Activated CD4-positive, alpha-beta T cell treated with anti-CD3 and anti-CD28 coated beads for 24 hours (primary cell): ENCODE measurements at regions not wholly inside any gene's neighbourhood (a gene's known extent, or its start where the extent isn't known, plus 50 kb on each side); places are given as distances from the start of the nearest gene placed in this dataset.
A peak's percentile ranks its signal among the peaks of the same experiment; 100 is the strongest.

Experiments
- DNase-seq, 2 donors: peaks; one replicate each; pipeline ENCODE4 v3.0.0-alpha.2; 2020; ENCODE audit warnings: low read depth in 2 of 2

DNA sequence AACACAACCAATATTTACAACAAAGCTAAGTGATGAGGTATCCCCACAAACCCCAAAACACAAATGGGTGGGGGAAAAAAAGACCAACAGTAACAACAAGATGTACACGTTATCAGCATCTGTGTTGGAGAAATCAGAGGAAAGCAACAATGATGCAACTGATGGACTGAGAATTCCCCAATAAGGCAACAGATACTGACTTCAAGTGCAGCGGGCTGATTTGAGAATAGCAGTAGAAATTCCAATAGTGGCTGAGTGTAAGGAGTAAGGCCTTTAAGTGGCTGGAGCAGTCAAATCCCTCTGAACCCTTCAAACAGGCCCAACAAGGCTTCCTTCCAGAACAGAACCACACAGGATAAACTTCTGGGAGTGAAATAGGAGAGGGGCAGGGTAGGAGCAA, 97.6 kb downstream of the TM2D1 start:
- no peak for DNase-seq

DNA sequence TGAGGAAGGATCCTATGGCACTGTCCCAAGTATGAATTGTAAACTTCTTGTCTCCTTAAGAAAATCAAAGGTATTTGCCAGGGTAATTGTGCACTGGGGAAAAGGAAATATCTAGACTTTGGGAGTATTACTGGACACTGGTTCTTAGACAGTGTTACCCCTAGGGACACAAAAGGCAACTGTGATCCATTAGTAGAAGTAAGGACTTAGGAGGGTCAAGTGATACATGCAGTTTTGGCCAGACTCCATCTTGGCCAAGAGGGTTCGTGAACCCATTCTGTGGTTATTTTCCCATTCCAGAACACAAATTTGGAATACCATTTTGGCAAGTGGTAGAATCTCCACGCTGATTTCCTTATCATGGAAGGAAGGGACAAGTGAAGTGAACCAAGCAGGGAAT, 98.1 kb downstream of the TM2D1 start:
- no peak for DNase-seq

DNA sequence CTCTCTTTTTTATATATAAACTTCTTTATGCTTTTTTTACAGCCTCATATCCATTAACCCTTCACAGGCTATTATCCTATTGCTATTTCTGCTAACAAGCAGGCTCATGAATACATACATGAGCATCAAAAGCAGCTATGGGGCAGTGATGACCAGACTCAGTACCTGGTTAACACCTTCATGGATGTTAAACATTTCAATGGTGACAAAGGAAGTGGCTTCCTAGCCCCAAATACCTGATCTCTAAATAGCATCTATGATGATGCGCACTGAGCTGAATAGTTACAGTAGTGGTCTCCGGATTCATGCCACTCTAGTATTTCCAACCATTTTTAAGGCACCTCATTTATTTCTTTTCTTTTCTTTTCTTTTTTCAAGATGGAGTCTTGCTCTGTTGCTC, 101.1 kb downstream of the TM2D1 start:
- no peak for DNase-seq

GRCh38 chr1:61620536-61620935, 104.4 kb downstream of the TM2D1 start:
- DNase-seq, result no peak

- DNase-seq, result no peak
Measured at GRCh38 chr1:61618755-61619154, 106.2 kb downstream of the TM2D1 start.

GRCh38 chr1:61618193-61618592, 106.7 kb downstream of the TM2D1 start:
- no peak for DNase-seq

- no peak for DNase-seq
Measured at GRCh38 chr1:61616830-61617229, 108.1 kb downstream of the TM2D1 start.

GRCh38 chr1:61612602-61613001, 112.3 kb downstream of the TM2D1 start:
- no peak for DNase-seq

- no peak for DNase-seq
Measured at GRCh38 chr1:61609040-61609439, 115.9 kb downstream of the TM2D1 start.

- DNase-seq, result no peak
Measured at GRCh38 chr1:61607448-61607847, 117.5 kb downstream of the TM2D1 start.

- DNase-seq, result no peak
Measured at GRCh38 chr1:61606448-61607312, 118.3 kb downstream of the TM2D1 start.

- no peak for DNase-seq
Measured at GRCh38 chr1:61605607-61606321, 119.2 kb downstream of the TM2D1 start.

DNA sequence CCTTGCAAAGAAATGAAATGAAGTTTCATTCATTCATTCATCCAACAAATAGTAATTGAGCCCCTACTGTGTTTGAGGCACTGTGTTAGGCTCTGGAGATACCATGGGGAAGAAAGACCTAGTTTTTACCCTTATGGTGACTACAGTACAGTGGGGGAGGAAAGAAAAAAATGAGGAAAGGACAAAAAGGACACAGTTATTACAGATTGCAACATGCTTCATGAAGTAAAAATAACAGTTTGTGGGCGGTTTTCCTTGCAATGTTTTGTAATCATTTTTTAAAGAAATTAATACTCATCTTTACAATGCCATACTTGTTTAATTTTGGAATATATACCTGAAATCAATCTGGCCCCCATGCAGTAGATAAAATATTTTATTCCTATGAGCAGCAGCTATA, 120.3 kb downstream of the TM2D1 start:
- no peak for DNase-seq

DNA sequence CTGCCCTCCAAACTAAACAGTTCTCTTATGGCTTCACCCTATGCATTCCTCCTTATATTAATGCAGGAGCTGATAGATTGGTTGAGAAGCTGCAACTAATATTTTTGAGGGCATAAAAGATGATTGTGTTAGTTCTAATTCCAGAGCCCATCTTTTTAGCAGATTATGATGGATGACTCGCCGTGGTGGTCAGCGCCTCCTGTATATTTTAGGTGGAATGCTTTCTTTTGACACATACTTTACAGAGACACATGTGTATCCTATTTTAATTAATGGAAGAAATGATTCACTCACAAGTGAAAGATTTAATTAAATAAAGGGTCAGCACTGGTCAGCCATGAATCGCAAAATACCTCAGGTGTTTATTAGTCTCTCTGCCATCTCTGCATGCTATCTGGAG, 120.7 kb downstream of the TM2D1 start:
- DNase-seq, result no peak

- no peak for DNase-seq
Measured at GRCh38 chr1:61602663-61603062, 122.3 kb downstream of the TM2D1 start.

- DNase-seq, result no peak
Measured at GRCh38 chr1:61597601-61598000, 127.3 kb downstream of the TM2D1 start.

DNA sequence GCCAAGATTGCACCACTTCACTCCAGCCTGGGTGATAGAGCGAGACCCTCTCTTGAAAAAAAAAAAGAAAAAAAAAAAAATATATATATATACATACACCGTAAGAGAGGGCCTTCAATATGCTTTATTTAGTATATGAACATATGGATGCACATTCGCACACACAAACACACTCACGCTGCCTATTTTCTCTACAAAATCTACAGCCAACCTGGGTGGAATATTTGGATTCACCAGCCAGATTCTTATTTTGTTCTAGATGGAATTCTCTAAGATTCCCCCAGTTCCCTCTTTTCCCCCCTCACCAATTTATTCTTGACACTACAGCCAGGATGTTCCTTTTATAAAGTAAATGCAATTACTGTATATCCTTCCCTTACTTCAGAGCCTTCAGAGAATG, 131.6 kb downstream of the TM2D1 start:
- DNase-seq, result no peak

DNA sequence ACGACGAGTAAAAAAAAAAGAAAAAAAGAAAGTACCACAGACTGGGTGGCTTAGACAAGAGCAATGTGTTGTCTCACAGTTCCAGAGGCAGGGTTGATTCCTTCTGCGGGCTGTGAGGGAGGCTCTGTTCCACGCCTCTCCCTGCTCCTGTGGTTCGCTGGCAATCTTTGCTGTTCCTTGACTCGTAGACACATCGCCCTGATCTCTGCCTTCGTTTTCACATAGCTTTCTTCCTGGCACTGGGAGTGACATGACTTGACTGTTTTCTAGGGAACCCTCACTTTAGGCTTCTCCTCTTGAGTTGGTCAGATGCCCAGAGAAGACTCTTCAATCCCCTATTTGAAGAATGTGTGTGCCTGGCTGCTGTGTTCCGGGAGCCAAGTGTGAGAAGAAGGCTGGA, 133.6 kb downstream of the TM2D1 start:
- no peak for DNase-seq

GRCh38 chr1:61588736-61589672, 135.9 kb downstream of the TM2D1 start:
- peak; percentile 48 to 52 for DNase-seq

DNA sequence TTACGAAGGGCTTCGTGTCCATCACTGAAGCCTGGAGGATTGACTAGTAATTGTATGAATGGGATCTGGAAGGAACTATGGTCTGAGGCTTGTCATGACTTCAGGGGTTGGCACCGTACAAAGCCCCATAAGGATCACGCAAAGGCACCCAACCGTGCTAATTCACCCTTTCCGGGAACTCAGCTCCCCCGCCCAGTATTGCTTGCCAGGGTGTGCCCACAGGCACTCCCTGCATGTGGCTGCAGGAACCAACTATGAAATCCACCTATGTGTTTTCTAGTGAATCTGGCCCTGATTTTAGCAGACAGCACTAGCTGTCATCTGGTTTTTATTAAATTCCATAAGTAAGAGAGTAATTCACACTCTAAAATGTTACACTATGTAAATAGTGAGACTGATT, 139.2 kb downstream of the TM2D1 start:
- no peak for DNase-seq

GRCh38 chr1:61583703-61584102, 141.2 kb downstream of the TM2D1 start:
- no peak for DNase-seq

DNA sequence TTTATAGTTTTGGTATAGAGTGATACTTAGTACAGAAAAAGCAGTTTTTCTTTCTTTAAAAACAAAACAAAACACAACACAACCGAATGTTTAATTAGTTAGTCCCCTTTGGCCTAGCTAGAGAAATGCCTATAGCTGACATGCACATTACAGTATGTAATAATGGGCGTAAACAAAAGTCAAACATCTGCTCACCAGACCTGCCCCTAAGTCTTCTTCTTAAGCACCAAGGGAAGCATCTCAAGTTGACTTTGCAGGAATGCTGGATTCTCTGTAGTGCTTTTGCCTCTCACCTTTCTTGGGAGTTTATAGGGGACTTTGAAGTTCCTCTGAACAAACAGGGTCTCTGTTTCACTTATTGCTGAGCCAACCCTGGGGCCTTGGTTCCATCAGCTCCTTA, 143.7 kb downstream of the TM2D1 start:
- no peak for DNase-seq
